ENCODE measurements at regions not wholly inside any gene's neighbourhood (a gene's known extent, or its start where the extent isn't known, plus 50 kb on each side); places are given as distances from the start of the nearest gene placed in this dataset.

DNA sequence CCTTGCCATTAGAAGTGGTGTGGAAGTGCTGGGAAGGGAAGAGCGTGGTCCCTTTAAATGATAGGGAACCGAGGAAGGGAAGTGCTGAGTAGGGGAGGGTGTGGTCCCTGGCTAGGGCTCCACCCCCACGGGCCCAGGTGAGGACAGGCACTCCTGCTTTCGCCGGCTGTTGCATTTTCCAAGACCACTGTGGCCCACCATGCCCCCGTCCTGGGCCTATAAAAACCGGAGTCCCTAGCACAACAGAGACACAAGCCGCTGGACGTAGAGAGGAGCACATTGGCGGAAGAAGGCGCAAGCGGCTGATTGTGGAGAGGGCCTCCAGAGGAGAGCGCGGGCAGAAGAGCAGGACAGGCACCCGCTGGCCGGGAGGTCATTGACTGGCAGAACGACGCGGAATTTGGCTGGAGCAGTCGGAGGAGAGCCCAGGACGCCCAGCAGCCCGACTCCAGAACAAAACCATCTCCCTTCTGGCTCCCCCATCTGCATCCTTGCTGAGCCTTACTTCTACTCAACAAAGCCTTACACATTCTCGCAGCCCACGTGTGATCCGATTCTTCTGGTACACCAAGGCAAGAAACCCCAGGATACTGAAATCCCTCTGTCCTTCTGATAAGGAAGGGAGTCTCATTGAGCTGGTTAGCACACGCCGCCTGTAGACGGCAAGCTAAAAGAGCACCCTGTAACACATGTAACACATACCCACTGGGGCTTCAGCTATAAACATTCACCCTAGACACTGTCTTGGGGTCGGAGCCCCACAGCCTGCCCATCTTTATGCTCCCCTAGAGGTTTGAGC is 146.2 kb upstream of the LYZL1 start (continued):
- TF ChIP-seq, protein P1, sequence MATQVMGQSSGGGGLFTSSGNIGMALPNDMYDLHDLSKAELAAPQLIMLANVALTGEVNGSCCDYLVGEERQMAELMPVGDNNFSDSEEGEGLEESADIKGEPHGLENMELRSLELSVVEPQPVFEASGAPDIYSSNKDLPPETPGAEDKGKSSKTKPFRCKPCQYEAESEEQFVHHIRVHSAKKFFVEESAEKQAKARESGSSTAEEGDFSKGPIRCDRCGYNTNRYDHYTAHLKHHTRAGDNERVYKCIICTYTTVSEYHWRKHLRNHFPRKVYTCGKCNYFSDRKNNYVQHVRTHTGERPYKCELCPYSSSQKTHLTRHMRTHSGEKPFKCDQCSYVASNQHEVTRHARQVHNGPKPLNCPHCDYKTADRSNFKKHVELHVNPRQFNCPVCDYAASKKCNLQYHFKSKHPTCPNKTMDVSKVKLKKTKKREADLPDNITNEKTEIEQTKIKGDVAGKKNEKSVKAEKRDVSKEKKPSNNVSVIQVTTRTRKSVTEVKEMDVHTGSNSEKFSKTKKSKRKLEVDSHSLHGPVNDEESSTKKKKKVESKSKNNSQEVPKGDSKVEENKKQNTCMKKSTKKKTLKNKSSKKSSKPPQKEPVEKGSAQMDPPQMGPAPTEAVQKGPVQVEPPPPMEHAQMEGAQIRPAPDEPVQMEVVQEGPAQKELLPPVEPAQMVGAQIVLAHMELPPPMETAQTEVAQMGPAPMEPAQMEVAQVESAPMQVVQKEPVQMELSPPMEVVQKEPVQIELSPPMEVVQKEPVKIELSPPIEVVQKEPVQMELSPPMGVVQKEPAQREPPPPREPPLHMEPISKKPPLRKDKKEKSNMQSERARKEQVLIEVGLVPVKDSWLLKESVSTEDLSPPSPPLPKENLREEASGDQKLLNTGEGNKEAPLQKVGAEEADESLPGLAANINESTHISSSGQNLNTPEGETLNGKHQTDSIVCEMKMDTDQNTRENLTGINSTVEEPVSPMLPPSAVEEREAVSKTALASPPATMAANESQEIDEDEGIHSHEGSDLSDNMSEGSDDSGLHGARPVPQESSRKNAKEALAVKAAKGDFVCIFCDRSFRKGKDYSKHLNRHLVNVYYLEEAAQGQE (IDR thresholded peaks at IDR 0.05; ENCODE audit: borderline replicate concordance): peak; percentile 22; the same call in 1 of the 2 replicates
- TF ChIP-seq, protein P1 (CRISPR knock-in tag; IDR thresholded peaks at IDR 0.05; ENCODE audit: low read depth): no peak
- TF ChIP-seq, protein P2, sequence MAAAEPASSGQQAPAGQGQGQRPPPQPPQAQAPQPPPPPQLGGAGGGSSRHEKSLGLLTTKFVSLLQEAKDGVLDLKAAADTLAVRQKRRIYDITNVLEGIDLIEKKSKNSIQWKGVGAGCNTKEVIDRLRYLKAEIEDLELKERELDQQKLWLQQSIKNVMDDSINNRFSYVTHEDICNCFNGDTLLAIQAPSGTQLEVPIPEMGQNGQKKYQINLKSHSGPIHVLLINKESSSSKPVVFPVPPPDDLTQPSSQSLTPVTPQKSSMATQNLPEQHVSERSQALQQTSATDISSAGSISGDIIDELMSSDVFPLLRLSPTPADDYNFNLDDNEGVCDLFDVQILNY (CRISPR knock-in tag; IDR thresholded peaks at IDR 0.05): no peak
- TF ChIP-seq, protein P3, sequence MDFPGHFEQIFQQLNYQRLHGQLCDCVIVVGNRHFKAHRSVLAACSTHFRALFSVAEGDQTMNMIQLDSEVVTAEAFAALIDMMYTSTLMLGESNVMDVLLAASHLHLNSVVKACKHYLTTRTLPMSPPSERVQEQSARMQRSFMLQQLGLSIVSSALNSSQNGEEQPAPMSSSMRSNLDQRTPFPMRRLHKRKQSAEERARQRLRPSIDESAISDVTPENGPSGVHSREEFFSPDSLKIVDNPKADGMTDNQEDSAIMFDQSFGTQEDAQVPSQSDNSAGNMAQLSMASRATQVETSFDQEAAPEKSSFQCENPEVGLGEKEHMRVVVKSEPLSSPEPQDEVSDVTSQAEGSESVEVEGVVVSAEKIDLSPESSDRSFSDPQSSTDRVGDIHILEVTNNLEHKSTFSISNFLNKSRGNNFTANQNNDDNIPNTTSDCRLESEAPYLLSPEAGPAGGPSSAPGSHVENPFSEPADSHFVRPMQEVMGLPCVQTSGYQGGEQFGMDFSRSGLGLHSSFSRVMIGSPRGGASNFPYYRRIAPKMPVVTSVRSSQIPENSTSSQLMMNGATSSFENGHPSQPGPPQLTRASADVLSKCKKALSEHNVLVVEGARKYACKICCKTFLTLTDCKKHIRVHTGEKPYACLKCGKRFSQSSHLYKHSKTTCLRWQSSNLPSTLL (IDR thresholded peaks at IDR 0.05): peak; percentile 93
- TF ChIP-seq, protein P4, sequence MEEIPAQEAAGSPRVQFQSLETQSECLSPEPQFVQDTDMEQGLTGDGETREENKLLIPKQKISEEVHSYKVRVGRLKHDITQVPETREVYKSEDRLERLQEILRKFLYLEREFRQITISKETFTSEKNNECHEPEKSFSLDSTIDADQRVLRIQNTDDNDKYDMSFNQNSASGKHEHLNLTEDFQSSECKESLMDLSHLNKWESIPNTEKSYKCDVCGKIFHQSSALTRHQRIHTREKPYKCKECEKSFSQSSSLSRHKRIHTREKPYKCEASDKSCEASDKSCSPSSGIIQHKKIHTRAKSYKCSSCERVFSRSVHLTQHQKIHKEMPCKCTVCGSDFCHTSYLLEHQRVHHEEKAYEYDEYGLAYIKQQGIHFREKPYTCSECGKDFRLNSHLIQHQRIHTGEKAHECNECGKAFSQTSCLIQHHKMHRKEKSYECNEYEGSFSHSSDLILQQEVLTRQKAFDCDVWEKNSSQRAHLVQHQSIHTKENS (CRISPR knock-in tag; IDR thresholded peaks at IDR 0.05): no peak
- TF ChIP-seq POLR2G (IDR thresholded peaks at IDR 0.05; ENCODE audit: low read depth, low read length) (peak; percentile 53; the same call in 1 of the 2 replicates), FOSL1 (tag; conservative IDR thresholded peaks at IDR 0.05) (0 out of 2 replicates have a peak, but pooled peaks have one; percentile 14), HLTF (IDR thresholded peaks at IDR 0.05) (no peak), RBFOX2 (IDR thresholded peaks at IDR 0.05; ENCODE audit: low read depth, low read length) (peak; percentile 56), HDGF (IDR thresholded peaks at IDR 0.05) (no peak), ZBTB8A (IDR thresholded peaks at IDR 0.05; ENCODE audit: partially characterized antibody) (no peak)
- TF ChIP-seq, protein P5, sequence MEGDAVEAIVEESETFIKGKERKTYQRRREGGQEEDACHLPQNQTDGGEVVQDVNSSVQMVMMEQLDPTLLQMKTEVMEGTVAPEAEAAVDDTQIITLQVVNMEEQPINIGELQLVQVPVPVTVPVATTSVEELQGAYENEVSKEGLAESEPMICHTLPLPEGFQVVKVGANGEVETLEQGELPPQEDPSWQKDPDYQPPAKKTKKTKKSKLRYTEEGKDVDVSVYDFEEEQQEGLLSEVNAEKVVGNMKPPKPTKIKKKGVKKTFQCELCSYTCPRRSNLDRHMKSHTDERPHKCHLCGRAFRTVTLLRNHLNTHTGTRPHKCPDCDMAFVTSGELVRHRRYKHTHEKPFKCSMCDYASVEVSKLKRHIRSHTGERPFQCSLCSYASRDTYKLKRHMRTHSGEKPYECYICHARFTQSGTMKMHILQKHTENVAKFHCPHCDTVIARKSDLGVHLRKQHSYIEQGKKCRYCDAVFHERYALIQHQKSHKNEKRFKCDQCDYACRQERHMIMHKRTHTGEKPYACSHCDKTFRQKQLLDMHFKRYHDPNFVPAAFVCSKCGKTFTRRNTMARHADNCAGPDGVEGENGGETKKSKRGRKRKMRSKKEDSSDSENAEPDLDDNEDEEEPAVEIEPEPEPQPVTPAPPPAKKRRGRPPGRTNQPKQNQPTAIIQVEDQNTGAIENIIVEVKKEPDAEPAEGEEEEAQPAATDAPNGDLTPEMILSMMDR (IDR thresholded peaks at IDR 0.05 in 2 of 3, conservative IDR thresholded peaks at IDR 0.05 in 1 of 3; ENCODE audit: insufficient read depth in 2 of 3, low read depth in 1 of 3, low read length in 3 of 3): peak; percentile 34 to 57 (median 57); a peak in 4 of 6 replicates
- TF ChIP-seq, protein P6, sequence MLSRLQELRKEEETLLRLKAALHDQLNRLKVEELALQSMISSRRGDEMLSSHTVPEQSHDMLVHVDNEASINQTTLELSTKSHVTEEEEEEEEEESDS (CRISPR knock-in tag; IDR thresholded peaks at IDR 0.05): no peak
